GM18519 (cell line): ENCODE measurements at regions not wholly inside any gene's neighbourhood (a gene's known extent, or its start where the extent isn't known, plus 50 kb on each side); places are given as distances from the start of the nearest gene placed in this dataset.
"Not testable (repeated sequence)": the region's sequence is repeated elsewhere in the genome, so short reads cannot be mapped to it uniquely, and the experiment has no call there.

Source experiments
- ATAC-seq: cut with Tn5 transposase; IDR thresholded peaks from one replicate; pipeline ENCODE4 v1.9.1; 2021; ENCODE audit warnings: mild to moderate bottlenecking, moderate library complexity; ENCODE audit not compliant: unreplicated experiment, low FRiP score

- ATAC-seq = no peak
These were observed 1369.3 kb downstream of the AACS start for GRCh38 chr12:126434412-126434985.

GRCh38 chr12:126436041-126436440, 1370.8 kb downstream of the AACS start:
- no peak for ATAC-seq

- no peak for ATAC-seq
These were observed 1372.7 kb downstream of the AACS start for GRCh38 chr12:126437934-126438333.

- no peak for ATAC-seq
These were observed 1378.7 kb downstream of the AACS start for GRCh38 chr12:126443977-126444376.

- ATAC-seq = no peak
These were observed 1382.1 kb downstream of the AACS start for GRCh38 chr12:126447346-126447745.

- ATAC-seq = no peak
These were observed 1386.6 kb downstream of the AACS start for GRCh38 chr12:126451809-126452208.

- not testable (repeated sequence) for ATAC-seq
These were observed 1387.5 kb downstream of the AACS start for GRCh38 chr12:126452686-126453085.

GRCh38 chr12:126454581-126454980, 1389.3 kb downstream of the AACS start:
- ATAC-seq = no peak

- no peak for ATAC-seq
These were observed 1392.5 kb downstream of the AACS start for GRCh38 chr12:126457776-126458175.

GRCh38 chr12:126464153-126464552, 1398.9 kb downstream of the AACS start:
- no peak for ATAC-seq

GRCh38 chr12:126469211-126469610, 1404.0 kb downstream of the AACS start:
- ATAC-seq = no peak

- ATAC-seq = no peak
These were observed 1409.5 kb downstream of the AACS start for GRCh38 chr12:126474703-126475102.

GRCh38 chr12:126480451-126480850, 1415.2 kb downstream of the AACS start:
- ATAC-seq = no peak

GRCh38 chr12:126481688-126482087, 1416.5 kb downstream of the AACS start:
- ATAC-seq = no peak

GRCh38 chr12:126482238-126482889, 1417.1 kb downstream of the AACS start:
- no peak for ATAC-seq

- ATAC-seq = no peak
These were observed 1418.2 kb downstream of the AACS start for GRCh38 chr12:126483145-126484068.

GRCh38 chr12:126487431-126487980, 1422.3 kb downstream of the AACS start:
- ATAC-seq = no peak

- no peak for ATAC-seq
These were observed 1423.6 kb downstream of the AACS start for GRCh38 chr12:126488806-126489205.

GRCh38 chr12:126492181-126492580, 1426.9 kb downstream of the AACS start:
- ATAC-seq = no peak

GRCh38 chr12:126493366-126494108, 1428.3 kb downstream of the AACS start:
- ATAC-seq = no peak
